IPS-NIHi7 (cell line): ENCODE measurements at regions not wholly inside any gene's neighbourhood (a gene's known extent, or its start where the extent isn't known, plus 50 kb on each side); places are given as distances from the start of the nearest gene placed in this dataset.
A peak's percentile ranks its signal among the peaks of the same experiment; 100 is the strongest.

Source experiments
- DNase-seq: peaks from one replicate; pipeline ENCODE4 v3.0.0; 2012; ENCODE audit warnings: mixed read lengths; ENCODE audit errors: extremely low spot score

DNA sequence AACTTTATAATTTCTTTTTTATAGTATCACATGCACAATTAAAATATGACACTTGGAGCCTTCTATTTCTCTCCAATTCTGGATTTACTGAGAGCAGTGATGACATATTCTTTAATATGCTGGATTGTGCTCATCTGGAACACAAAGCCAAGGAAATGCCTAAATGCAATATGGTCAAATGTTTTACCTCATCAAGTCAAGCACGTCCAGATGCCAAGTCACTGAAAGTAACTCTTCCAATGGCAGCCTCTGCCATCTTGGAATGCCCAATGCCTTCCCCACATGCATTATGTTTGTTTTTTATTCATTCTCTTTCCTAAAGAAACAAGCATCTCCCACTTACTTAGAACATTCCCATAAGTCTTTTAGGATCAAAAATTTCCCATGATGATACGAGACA lies 189.8 kb downstream of the TMX3 start:
- no peak for DNase-seq

DNA sequence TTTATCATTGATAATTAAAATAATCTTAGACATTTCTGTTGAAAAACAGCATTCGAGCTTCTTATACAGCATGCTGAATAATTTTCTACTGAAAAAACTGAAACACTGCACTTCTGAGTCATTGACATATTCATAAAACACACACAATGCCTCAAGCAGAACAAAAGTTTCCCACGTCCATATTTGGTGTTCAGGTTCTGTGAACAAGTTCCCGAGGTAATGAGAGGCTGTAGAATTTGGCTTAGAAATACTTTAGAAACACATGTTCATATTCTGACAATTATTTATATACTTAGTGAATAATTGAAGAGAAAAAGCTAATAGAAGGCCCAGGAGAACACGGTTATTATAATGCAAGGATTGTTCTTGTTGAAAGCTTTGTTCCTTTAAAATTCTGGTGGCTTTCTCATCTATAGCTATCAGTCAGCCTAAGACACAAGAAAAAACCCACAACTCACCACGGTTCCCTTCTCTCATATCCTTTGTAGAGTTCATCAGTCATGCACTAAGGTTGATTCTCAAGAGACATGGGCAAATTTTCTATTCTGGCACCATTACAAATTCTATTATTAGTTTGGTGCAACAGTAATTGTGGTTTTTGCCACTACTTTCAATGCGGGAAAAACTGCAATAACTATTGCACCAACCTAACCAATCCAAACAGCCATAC lies 194.4 kb downstream of the TMX3 start:
- no peak for DNase-seq

DNA sequence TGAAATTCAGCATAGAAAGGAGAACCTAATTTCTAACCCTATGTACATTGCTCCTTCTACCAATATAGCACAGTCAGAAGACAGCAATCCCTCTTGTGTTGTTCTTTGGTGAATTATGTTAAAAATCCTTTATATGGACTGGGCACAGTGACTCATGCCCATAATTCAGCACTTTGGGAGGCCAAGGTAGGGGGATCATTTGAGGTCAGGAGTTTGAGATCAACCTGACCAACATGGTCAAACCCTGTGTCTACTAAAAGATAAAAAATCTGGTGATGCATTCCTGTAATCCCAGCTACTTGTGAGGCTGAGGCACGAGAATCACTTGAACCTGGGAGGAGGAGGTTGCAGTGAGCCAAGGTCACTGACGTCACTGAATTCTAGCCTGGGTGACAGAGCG lies 195.6 kb downstream of the TMX3 start:
- DNase-seq = no peak

DNA sequence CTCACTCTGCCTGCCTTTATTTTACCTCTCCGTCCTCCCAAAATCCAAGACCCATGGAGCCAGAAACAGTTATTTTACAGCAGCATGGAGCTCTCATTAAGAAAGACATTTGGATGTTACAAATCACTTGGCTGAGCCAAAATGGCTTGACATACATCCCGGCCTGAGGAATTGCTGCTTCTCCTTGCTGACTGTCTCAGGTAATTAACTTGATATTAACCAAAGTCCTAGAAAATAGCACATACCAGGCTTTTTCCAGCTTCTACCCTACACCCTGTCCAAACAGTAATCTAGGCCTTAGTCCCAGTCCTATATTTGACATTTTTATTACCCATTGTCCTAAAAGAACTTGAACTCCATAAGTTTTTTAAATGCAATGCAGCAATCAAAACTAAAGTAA lies 205.0 kb downstream of the TMX3 start:
- DNase-seq = no peak

DNA sequence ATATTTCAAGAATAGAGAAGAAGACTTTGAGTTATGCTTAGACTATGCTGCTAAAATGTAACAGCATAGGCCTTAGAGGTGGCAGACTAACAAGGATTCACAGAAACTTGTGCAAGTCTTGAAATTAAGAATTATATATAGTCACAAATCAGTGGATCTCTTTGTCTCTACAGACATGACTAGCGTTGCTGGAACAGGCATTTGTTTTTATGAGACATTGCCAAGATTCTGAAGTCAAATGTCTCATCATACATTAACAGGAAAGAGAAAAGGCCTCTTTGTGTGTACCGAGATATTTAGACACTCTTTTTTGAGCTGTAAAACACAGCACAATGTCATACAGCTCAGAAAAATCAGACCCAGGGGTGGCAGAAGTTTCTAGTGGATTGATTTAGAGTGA lies 207.1 kb downstream of the TMX3 start:
- DNase-seq = no peak

DNA sequence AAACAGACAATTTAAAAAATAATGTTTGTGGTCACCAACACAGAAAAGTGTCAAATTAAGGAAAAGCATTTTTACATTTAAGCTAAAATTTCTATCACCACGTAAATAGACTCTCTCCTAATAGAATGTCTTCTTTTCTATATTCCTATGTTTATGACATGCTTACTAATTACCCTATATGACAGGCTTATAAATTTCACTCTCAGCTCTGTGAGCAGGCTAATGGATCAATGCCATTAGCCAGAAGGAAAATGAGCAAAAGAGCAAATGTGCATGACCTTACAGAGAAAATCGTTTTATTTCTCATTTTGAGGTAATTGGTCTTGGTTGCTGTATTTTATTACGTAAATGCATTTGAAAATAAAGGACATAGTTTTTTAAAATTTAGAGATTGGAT lies 209.7 kb downstream of the TMX3 start:
- no peak for DNase-seq

DNA sequence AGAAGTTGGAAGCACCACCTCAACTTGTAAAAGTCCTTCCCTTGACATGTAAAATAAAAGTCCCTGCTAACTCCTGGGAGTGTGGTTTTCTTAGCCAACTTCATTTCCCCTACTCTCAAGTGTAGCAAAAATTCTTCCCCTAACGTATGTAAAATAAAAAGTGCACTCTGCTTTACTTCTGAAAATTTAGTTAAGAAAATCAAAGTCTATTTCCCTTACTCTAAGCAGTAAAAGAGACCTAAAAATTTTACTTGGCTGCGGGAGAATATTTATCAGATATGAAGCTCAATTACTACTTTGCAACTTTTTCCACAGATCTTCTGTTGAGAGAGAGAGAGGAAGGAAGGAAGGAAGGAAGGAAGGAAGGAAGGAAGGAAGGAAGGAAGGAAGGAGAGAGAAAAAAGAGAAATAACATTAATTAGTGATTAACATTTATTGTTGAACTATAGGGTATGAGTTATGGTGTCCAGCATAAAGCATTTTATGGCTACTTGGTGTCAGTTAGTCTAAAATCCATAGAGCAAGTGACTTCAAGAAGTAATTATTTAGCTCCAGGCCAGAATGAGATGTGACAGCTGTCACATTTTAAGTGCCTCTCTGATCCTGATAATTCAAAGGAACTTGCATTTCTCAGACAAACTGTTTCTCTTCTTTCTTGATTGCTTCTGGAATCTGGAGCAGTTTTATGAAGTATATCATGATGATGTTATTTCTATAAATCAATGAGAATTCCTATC lies 210.3 kb downstream of the TMX3 start:
- no peak for DNase-seq

DNA sequence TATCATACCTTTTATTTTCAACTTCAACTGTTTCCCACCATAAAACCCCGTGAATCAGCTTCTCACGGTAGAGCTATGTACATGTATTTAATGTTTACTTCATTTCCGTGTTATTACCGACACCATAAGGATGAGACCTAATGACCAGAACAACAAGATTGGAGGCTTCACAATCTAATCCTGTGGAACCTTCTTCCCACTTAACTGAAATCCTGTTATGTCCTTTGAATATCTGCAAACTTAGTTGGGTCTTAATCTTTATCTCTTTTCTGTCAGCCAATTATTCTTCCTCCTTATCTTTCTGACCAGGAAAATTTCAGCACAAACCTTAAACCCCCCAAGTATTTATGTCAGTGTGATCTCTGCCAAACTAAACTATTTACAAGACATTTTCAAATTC lies 214.4 kb downstream of the TMX3 start:
- DNase-seq = no peak

DNA sequence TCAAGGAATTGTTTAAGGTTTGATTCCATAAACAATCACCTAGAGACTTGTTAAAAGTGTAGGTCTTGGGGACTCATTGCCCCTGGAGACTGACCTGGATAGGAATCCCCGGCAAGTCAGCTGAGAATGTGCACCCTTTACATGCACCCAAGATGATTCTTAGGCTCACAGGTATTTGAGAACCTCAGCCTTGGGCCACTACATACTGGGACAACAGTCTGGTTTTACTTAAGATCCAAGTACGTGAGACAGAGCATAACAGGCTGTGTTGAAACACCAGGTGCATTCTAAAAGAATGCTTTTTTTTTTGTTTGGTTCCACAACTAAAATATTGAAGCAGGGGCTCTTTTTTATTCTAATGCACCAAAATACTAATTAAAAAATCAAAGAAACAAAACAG lies 215.8 kb downstream of the TMX3 start:
- no peak for DNase-seq

DNA sequence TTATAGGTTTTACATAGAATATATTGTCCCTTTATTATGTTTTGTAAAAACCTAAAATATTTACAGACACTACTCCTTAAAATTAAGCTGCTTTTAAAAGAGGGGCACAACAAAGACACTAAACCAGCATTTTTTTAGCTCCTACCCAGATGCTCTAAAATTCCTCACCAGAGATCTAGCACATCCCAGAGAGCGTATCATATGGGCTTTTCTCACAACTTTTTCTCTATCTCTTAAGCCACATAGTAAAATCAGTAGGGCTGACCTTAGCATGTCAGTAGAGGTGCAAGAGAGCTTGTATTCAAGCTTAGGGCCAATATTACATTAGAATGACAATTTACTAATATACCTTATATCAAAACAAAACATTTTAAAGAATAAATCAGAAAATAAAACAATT lies 216.3 kb downstream of the TMX3 start:
- no peak for DNase-seq

DNA sequence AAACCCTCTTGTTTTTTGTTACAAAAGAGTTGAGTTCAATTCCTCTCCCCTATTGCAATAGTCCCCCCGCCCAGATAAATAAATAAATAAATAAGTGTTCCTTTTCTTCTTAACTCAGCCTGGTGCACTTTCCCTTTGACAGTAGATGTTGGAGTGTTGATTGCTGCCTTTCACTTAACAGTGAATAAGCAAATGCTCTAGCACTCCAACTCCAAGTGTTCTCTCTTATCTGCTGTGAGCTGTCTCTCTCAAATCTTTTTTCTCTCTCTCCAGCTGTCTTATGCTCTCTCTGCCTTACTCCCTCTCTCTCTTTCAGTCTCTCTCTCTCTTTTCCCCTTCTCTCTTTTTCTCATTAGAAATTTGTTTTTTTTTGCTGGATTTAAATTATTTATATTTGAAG lies 216.7 kb downstream of the TMX3 start:
- DNase-seq = no peak

DNA sequence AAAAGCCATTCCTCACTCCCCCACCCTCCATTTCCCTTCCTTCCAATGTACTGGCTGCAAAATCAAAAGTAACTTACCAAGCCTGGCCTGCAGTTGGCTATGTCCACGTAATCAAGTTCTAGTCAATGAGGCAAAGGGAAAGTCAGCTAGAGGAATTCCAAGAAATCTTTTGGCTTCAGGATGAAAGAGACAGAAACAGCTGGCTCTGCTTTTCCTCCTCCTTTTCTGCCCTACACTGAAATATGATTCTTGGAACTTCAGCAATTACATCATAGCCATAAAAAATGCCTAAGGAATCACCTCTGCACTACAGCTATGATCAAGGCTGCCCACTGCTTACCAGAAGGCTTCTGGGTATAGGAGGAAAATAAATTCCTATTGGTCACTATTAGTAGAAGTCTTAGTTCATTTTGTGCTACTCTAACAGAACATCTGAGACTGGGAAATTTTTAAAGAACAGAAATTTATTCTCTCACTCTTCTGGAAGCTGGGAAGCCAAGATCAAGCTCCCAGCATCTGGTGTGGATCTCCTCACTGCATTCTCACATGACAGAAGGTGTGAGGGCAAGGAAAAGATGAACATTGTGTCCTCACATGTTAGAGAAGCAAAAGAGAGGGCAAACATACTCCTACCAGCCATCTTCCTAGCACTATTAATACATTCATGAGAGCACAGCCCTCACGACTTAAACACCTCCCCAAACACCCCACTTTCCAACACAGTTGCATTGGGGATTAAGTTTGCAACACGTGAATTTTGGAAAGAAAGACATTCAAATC lies 219.9 kb downstream of the TMX3 start:
- no peak for DNase-seq

DNA sequence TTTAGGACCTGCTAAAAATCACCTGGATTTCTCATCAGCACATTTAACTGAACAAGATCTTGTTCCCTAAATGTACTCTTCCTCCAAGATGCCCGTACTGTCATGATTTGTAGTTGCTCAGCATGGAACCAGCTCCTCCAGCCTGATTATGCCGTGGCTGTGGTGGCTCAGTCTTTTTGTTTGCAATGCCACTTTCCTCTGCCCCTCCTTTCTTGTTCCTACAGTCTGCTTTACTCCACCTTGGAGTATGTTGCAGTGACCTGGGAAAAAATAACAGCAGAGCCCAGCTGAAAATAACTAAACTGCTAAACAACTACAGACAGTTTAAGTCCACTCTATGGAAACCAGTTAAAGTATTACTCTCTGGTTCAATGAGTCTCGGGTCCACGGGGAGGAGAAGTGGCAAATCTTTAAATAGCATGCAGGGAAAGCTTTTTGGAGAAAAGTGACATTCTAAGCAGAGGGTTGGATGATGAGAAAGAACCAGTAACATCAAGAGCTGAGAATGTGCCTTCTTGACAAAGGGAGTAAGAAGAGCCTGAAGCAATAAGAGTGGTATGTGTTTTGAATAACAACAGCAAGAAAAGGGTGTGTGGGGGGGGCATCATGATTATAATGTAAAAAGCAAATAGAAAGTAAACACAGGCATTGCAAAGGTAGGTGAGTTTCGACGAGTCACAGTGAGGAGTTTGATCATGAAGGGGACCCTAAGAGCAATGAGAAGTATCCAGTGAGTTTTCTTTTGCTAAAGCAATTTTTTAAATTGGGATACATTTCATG lies 225.7 kb downstream of the TMX3 start:
- DNase-seq = peak; percentile 30

DNA sequence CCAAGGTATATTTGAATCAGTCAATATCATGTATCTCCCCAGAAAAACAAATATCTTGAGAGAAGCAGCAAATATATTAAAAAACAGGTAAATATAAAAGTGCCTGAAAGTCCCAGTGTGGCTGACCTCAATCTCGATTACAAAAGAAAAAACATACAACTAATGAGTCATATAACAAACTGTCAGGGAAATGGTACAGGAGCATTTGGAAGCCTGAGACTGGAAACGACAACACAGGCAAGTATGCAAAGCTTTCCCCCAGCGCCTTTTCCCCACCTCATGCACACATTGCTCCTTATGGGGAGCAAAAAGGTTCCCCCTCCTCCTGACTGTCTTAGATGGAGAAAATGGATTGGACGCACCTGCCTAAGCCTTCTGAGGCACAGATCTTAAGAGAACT lies 230.7 kb downstream of the TMX3 start:
- no peak for DNase-seq

DNA sequence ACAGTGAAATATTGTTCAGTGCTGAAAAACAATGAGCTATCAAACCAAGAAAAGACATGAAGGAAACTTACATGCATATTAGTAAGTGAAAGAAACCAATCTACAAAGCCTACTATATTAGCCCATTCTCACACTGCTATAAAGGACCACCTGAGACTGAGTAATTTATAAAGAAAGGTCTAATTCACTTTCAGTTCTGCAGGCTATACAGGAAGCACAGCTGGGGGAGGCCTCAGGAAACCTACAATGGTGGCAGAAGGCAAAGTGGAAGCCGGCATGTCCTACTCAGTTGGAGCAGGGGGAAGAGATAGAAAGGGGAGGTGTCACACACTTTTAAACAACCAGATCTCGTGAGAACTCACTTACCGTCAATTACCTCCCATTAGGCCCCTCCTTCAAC lies 232.1 kb downstream of the TMX3 start:
- DNase-seq = no peak

DNA sequence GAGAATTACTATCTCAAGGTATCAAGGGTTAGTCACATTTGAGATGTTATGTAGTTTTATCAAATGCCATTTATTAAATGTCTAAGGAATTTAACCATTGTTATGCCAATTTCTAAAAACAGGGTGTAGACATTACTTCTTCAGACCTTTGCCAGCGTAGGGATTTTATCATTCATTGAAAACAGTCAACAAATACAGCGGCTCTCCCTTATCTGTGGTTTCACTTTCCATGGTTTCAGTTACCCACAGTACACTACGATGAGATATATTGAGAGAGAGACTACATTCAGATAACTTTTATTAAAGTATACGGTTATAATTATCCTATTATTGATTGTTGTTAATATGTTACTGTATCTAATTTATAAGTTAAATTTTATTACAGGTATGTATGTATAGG lies 234.7 kb downstream of the TMX3 start:
- DNase-seq = no peak

DNA sequence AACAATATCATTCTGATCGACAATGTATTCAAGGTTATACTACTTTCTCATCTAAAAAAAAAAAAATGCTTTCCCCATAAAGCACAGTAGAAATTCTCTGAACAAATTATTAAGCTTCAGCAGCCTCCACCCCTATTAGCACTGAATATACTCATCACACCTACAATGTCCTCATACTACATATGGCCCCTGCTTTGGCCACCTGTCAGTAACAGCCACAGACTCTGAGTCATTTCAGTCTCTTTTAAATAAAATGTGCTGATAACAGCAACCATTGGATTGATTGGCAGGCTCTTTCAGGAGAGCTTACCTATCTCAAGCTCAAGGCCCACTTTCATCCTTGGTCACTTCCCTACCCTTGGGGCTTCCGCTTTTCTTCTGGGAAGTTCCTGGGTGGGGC lies 236.7 kb downstream of the TMX3 start:
- DNase-seq = no peak

DNA sequence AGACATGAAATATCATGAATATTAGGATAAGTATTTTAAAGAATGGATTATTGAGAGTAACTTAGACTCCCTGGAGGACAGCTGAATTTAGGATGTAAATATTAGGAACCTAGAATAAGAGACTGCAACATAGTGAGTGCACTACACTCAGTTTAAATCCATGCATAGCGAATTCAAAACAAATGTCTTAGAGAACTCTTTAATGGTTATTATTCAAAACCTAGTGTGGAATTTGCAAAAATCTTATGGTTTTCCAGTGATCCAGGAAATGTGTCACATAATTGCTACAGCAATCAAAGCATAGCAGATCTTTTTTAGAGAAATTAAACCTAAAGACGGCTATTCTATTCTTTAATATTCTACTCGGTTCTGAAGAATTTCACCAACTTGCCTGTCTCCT lies 239.0 kb downstream of the TMX3 start:
- no peak for DNase-seq

DNA sequence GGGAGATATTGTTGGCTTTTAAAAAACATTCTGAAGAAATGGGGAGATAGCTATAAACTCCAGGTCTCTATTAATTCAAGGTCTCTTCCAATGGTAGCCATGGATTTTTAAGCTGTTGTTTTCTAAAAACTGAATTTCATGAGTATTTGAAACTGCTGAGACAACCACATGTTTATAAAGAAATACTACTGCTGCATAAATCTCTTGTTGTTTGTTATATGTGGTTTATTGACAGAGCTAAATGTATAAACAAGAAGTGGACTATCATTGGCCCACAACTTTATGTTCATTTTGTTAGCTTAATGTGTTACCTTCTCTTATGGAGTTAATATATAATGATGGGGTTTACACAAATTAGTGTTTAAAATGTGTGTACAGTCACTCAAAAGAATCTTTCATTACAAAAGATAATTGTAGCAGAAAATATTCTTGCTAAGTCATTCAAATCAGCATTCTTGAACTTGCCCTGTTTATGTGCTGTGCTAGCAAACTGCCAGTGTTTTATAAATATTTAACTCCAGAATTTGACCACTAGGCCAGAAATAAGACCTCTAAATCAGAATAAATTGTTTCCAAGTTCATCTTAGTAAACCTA lies 242.1 kb downstream of the TMX3 start:
- no peak for DNase-seq

DNA sequence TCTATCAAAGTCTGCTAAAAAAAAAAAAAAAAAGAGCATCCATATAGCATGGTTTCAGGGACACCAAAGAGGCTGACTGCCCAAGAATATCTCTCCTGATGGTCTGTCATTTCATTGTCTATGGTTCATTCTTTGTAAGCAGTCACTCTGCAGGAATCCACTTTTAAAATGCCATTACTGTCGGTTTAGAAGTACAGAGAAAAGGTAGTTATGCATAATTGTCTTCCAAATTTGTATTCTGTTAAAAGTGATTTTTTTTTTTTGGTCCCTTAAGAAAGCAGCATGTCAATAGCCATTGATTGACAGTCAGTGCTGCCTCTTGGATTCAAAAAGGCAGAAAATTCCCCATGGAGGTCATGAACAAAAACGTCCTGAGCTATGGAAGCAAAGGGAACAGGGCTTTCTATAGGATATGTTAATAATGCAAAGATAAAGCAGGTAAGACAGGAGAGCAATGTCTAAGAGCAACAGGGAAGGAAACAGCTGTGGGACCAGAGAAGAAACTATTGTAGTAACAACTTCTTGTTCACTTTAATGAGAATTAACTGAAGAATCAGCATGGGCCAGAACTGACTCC lies 245.8 kb downstream of the TMX3 start:
- DNase-seq = no peak

DNA sequence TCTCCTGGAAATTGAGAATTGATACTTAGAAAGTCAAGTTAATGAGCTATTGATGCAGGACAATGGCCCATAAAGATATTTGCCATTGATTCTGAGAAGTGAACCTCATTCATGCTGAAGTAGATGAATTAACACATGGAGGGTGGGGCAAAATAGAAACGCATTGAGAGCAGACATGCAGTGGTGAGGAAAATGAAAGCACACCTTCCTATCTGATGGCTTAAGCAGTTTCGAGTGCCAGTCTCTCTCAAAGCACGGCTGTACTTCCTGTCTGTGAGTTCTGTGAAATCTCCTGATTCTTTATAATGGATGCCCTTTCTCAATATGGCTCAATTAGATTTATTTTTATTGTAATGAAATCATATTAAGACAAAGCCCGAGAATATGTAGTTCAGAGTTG lies 247.0 kb downstream of the TMX3 start:
- no peak for DNase-seq

DNA sequence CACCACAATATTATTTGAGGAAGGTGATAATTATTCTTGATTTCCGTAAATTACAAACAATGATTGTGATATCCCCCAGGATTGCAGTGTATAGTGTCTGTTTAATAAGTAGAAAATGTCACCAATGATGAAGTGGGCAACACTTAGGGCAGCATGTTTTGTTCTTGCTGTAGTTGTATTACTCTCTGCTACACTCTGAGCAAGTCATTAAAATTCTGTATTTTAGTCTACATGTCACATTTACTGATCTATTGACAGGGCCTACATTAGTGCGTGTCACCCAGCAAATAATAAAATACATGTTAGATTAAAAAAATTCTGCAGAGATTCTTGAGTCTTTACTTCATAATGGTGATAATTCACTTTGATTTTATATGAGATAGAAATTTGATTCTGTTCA lies 247.6 kb downstream of the TMX3 start:
- DNase-seq = no peak
